KMS-11 (cell line): ENCODE measurements at regions not wholly inside any gene's neighbourhood (a gene's known extent, or its start where the extent isn't known, plus 50 kb on each side); places are given as distances from the start of the nearest gene placed in this dataset.
"Not testable (repeated sequence)": the region's sequence is repeated elsewhere in the genome, so short reads cannot be mapped to it uniquely, and the experiment has no call there.

Source experiments
- H2AFZ ChIP-seq: fragments of 200-600 bp; sonication (generic); 2 replicates; pipeline ENCODE4 v1.6.1; 2016; ENCODE audit warnings: antibody characterized with exemption, mixed run types, low read depth
- H3K27ac ChIP-seq: fragments of 200-600 bp; sonication (generic); 2 replicates; pipeline ENCODE4 v1.6.1; 2016; ENCODE audit warnings: mild to moderate bottlenecking, mixed run types
- H3K27me3 ChIP-seq: fragments of 200-600 bp; sonication (generic); 2 replicates; pipeline ENCODE4 v1.6.1; 2017; ENCODE audit warnings: mild to moderate bottlenecking, low read depth, mixed run types, moderate library complexity; ENCODE audit not compliant: insufficient read depth
- H3K36me3 ChIP-seq: fragments of 200-600 bp; sonication (generic); 2 replicates; pipeline ENCODE4 v1.6.1; 2017; ENCODE audit warnings: mild to moderate bottlenecking, mixed run types; ENCODE audit not compliant: insufficient read depth
- H3K4me1 ChIP-seq: fragments of 200-600 bp; sonication (generic); 2 replicates; pipeline ENCODE4 v1.6.1; 2016; ENCODE audit warnings: mild to moderate bottlenecking, low read depth, mixed run types; ENCODE audit not compliant: poor library complexity, severe bottlenecking
- H3K4me2 ChIP-seq: fragments of 200-600 bp; sonication (generic); 2 replicates; pipeline ENCODE4 v1.7.0; 2016; ENCODE audit warnings: mild to moderate bottlenecking, mixed run types
- H3K4me3 ChIP-seq: fragments of 200-600 bp; sonication (generic); IDR thresholded peaks from 2 replicates; pipeline ENCODE4 v1.6.1; 2017; ENCODE audit warnings: low read depth, low read length, mixed read lengths; ENCODE audit not compliant: insufficient read depth
- H3K79me2 ChIP-seq: fragments of 200-600 bp; sonication (generic); 2 replicates; pipeline ENCODE4 v1.6.1; 2016; ENCODE audit warnings: low read depth, mixed run types; ENCODE audit not compliant: insufficient read depth
- H3K9ac ChIP-seq: fragments of 200-600 bp; sonication (generic); 2 replicates; pipeline ENCODE4 v1.6.1; 2016; ENCODE audit warnings: mild to moderate bottlenecking, mixed run types
- H4K20me1 ChIP-seq: fragments of 200-600 bp; sonication (generic); 2 replicates; pipeline ENCODE4 v1.6.1; 2016; ENCODE audit warnings: mild to moderate bottlenecking, mixed run types; ENCODE audit not compliant: insufficient read depth
- TF ChIP-seq, protein P1 (sequence below): fragments of 200-600 bp; sonication (generic); conservative IDR thresholded peaks from 2 replicates; pipeline ENCODE4 v1.6.1; 2017; ENCODE audit warnings: low read depth, mild to moderate bottlenecking, antibody characterized with exemption, low read length, moderate library complexity, mixed read lengths

DNA sequence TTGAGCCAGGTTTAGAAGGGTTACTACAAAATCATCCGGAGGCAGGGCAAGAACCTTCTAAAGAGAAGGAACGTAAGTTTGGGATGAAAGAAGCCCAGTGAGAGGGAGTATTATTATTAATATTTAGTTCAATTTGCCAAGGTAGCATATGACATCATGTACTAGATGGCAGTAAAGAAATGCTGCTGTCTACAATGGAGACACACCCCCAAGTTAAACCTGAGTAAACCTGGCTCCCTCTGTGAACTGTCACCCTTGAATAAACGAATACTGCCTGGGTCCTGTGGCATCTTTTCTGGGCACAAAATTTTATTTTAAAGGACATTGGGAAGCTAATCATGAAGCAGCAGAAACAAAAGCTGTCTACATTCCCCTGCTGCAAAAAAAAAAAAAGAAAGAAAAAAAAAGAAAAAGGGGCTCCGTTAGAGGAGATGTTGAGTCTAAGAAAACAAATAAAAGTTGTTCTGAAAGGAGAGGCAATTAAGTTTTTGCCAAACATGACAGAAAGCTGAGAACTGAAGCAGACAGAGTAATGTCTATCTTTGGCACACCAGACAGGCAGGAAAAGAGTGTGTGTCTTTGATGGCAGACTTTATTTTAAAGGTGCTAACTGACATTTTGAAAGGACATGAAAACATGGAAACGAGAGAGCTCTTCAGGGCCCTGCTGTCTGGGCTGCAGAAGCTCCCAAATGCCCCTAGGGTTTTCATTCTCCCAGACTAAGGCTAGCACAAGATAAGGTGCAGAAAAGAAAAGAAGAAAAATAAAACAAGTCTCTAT is 557.7 kb upstream of the CHAC2 start:
- no peak overlapping the region for H3K9ac ChIP-seq
- no peaks in the 10 kb centered on the region for H3K4me1 ChIP-seq
- no peak overlapping the region for H3K4me2 ChIP-seq
- H3K4me3 ChIP-seq, result no peak overlapping the region
- no peak overlapping the region for H3K27ac ChIP-seq
- TF ChIP-seq, protein P1, sequence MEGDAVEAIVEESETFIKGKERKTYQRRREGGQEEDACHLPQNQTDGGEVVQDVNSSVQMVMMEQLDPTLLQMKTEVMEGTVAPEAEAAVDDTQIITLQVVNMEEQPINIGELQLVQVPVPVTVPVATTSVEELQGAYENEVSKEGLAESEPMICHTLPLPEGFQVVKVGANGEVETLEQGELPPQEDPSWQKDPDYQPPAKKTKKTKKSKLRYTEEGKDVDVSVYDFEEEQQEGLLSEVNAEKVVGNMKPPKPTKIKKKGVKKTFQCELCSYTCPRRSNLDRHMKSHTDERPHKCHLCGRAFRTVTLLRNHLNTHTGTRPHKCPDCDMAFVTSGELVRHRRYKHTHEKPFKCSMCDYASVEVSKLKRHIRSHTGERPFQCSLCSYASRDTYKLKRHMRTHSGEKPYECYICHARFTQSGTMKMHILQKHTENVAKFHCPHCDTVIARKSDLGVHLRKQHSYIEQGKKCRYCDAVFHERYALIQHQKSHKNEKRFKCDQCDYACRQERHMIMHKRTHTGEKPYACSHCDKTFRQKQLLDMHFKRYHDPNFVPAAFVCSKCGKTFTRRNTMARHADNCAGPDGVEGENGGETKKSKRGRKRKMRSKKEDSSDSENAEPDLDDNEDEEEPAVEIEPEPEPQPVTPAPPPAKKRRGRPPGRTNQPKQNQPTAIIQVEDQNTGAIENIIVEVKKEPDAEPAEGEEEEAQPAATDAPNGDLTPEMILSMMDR, result no peak
- no peak overlapping the region for H2AFZ ChIP-seq
- H3K79me2 ChIP-seq, result no peaks in the 10 kb centered on the region
- no peaks in the 10 kb centered on the region for H4K20me1 ChIP-seq
- no peaks in the 10 kb centered on the region for H3K36me3 ChIP-seq
- H3K27me3 ChIP-seq, result no peaks in the 10 kb centered on the region

GRCh38 chr2:53208815-53209214 is 558.8 kb upstream of the CHAC2 start:
- Histone ChIP-seq H3K4me2 (no peak overlapping the region), H3K9ac (no peak overlapping the region), H3K79me2 (no peaks in the 10 kb centered on the region), H3K36me3 (no peaks in the 10 kb centered on the region), H3K4me1 (no peaks in the 10 kb centered on the region), H4K20me1 (no peaks in the 10 kb centered on the region), H3K27ac (no peak overlapping the region), H3K27me3 (no peaks in the 10 kb centered on the region), H3K4me3 (no peak overlapping the region), H2AFZ (no peak overlapping the region)
- TF ChIP-seq, protein P1, result no peak

- H3K4me1 ChIP-seq, H3K79me2 ChIP-seq, H3K27ac ChIP-seq, H3K36me3 ChIP-seq, H2AFZ ChIP-seq, H3K27me3 ChIP-seq, H3K9ac ChIP-seq, H4K20me1 ChIP-seq, H3K4me2 ChIP-seq, H3K4me3 ChIP-seq: not testable (repeated sequence)
Observed at GRCh38 chr2:53206226-53206625, 561.4 kb upstream of the CHAC2 start.

GRCh38 chr2:53202063-53202462 is 565.5 kb upstream of the CHAC2 start:
- no peaks in the 10 kb centered on the region for H3K79me2 ChIP-seq
- H3K27ac ChIP-seq, result no peak overlapping the region
- no peak overlapping the region for H3K4me3 ChIP-seq
- H3K9ac ChIP-seq, result no peak overlapping the region
- no peak overlapping the region for H2AFZ ChIP-seq
- H3K4me2 ChIP-seq, result no peak overlapping the region
- no peaks in the 10 kb centered on the region for H3K36me3 ChIP-seq
- no peaks in the 10 kb centered on the region for H4K20me1 ChIP-seq
- no peaks in the 10 kb centered on the region for H3K27me3 ChIP-seq
- H3K4me1 ChIP-seq, result no peaks in the 10 kb centered on the region
- TF ChIP-seq, protein P1, result no peak

DNA sequence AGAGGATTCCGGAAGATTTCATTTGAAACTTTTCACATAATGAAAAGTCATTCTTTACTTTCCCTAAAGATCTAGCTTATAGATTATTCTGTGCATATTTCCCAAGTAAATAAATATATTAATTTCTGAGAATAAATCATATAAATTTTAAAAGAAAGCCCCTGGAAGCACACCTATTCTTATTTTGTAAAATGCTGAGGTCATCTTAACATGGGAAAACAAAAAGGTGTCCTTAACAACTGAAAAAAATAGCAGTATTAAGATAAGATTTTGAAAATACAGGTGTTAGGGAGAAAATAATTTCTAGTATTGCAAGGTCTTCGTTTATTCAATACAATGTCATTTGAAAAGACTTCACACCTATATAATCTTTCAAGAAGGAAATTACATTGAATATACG is 567.5 kb upstream of the CHAC2 start:
- TF ChIP-seq, protein P1, result no peak
- Histone ChIP-seq H3K4me1 (no peaks in the 10 kb centered on the region), H3K36me3 (no peaks in the 10 kb centered on the region), H3K9ac (no peak overlapping the region), H3K27me3 (no peaks in the 10 kb centered on the region), H3K4me3 (no peak overlapping the region), H3K79me2 (no peaks in the 10 kb centered on the region), H2AFZ (no peak overlapping the region), H4K20me1 (no peaks in the 10 kb centered on the region), H3K27ac (no peak overlapping the region), H3K4me2 (no peak overlapping the region)
